Left forelimb (tissue), 1 donor: ENCODE measurements at regions not wholly inside any gene's neighbourhood (a gene's known extent, or its start where the extent isn't known, plus 50 kb on each side); places are given as distances from the start of the nearest gene placed in this dataset.

ENCODE experiments used
- DNase-seq: peaks from one replicate; pipeline ENCODE4 v3.0.0-alpha.2; 2018; ENCODE audit warnings: low spot score

- DNase-seq: peak; percentile 53
Measured at GRCh38 chr2:128777196-128778035, 458.7 kb upstream of the HS6ST1 start.

GRCh38 chr2:128778843-128779242, 460.2 kb upstream of the HS6ST1 start:
- no peak for DNase-seq

GRCh38 chr2:128779301-128780095, 460.8 kb upstream of the HS6ST1 start:
- DNase-seq: no peak

GRCh38 chr2:128780434-128781080, 461.9 kb upstream of the HS6ST1 start:
- DNase-seq: no peak

- no peak for DNase-seq
Measured at GRCh38 chr2:128781166-128781565, 462.5 kb upstream of the HS6ST1 start.

- no peak for DNase-seq
Measured at GRCh38 chr2:128781585-128782385, 463.1 kb upstream of the HS6ST1 start.

- DNase-seq: no peak
Measured at GRCh38 chr2:128782411-128783192, 463.9 kb upstream of the HS6ST1 start.

GRCh38 chr2:128783193-128783671, 464.6 kb upstream of the HS6ST1 start:
- DNase-seq: no peak

- DNase-seq: no peak
Measured at GRCh38 chr2:128783896-128784295, 465.2 kb upstream of the HS6ST1 start.

GRCh38 chr2:128784626-128785306, 466.1 kb upstream of the HS6ST1 start:
- DNase-seq: no peak

- no peak for DNase-seq
Measured at GRCh38 chr2:128786316-128786715, 467.6 kb upstream of the HS6ST1 start.

GRCh38 chr2:128786741-128787478, 468.2 kb upstream of the HS6ST1 start:
- DNase-seq: no peak

GRCh38 chr2:128787616-128788015, 468.9 kb upstream of the HS6ST1 start:
- no peak for DNase-seq

GRCh38 chr2:128788636-128789220, 470.1 kb upstream of the HS6ST1 start:
- DNase-seq: no peak

- no peak for DNase-seq
Measured at GRCh38 chr2:128789221-128789620, 470.6 kb upstream of the HS6ST1 start.

GRCh38 chr2:128789776-128790455, 471.2 kb upstream of the HS6ST1 start:
- no peak for DNase-seq

GRCh38 chr2:128790541-128791001, 471.9 kb upstream of the HS6ST1 start:
- DNase-seq: no peak
